Chondrocyte (in vitro differentiated cells): ENCODE measurements at regions not wholly inside any gene's neighbourhood (a gene's known extent, or its start where the extent isn't known, plus 50 kb on each side); places are given as distances from the start of the nearest gene placed in this dataset.
"Not testable (repeated sequence)": the region's sequence is repeated elsewhere in the genome, so short reads cannot be mapped to it uniquely, and the experiment has no call there.

ENCODE experiments used
- DNase-seq: peaks from one replicate; pipeline ENCODE4 v3.0.0; 2021; ENCODE audit warnings: mixed read lengths, low spot score
- H3K27ac Mint-ChIP-seq: one replicate; pipeline ENCODE4 v1.8.0; 2021; ENCODE audit warnings: mild to moderate bottlenecking, moderate library complexity, mixed read lengths; ENCODE audit not compliant: unreplicated experiment
- H3K27me3 Mint-ChIP-seq: 2 replicates; pipeline ENCODE4 v1.8.0; 2021; ENCODE audit warnings: low read depth, mixed read lengths
- H3K36me3 Mint-ChIP-seq: 2 replicates; pipeline ENCODE4 v1.8.0; 2021; ENCODE audit warnings: low read depth, mixed read lengths
- H3K4me1 Mint-ChIP-seq: 2 replicates; pipeline ENCODE4 v1.8.0; 2021; ENCODE audit warnings: low read depth, mild to moderate bottlenecking, mixed read lengths
- H3K4me3 Mint-ChIP-seq: one replicate; pipeline ENCODE4 v1.8.0; 2021; ENCODE audit warnings: mild to moderate bottlenecking, moderate library complexity, mixed read lengths; ENCODE audit not compliant: unreplicated experiment
- H3K9me3 Mint-ChIP-seq: 2 replicates; pipeline ENCODE4 v1.8.0; 2021; ENCODE audit warnings: low read depth, mixed read lengths
- CTCF ChIP-seq: fragments of 200-600 bp; sonication (generic); IDR thresholded peaks from 2 replicates; pipeline ENCODE4 v1.5.0; 2021; ENCODE audit warnings: antibody characterized with exemption, mild to moderate bottlenecking, moderate library complexity

GRCh38 chr7:138249975-138250374 lies 173.7 kb downstream of the AKR1D1 start:
- Mint-ChIP-seq H3K9me3 (no peaks in the 10 kb centered on the region), H3K4me3 (no peak overlapping the region), H3K36me3 (peaks cover 2% of the 10 kb centered on the region), H3K27me3 (no peaks in the 10 kb centered on the region), H3K27ac (no peak overlapping the region), H3K4me1 (peaks cover 40% of the 10 kb centered on the region)
- no peak for TF ChIP-seq CTCF
- DNase-seq = no peak

- H3K9me3 Mint-ChIP-seq, H3K27ac Mint-ChIP-seq, H3K36me3 Mint-ChIP-seq, DNase-seq, H3K27me3 Mint-ChIP-seq, H3K4me3 Mint-ChIP-seq: not testable (repeated sequence)
- peaks cover 17% of the 10 kb centered on the region for H3K4me1 Mint-ChIP-seq
These were observed 176.4 kb downstream of the AKR1D1 start for GRCh38 chr7:138252666-138253065.

GRCh38 chr7:138254444-138254843 lies 178.2 kb downstream of the AKR1D1 start:
- Mint-ChIP-seq H3K27ac (no peak overlapping the region), H3K4me1 (peaks cover 18% of the 10 kb centered on the region), H3K27me3 (no peaks in the 10 kb centered on the region), H3K4me3 (no peak overlapping the region), H3K9me3 (no peaks in the 10 kb centered on the region), H3K36me3 (peaks cover 2% of the 10 kb centered on the region)
- no peak for DNase-seq
- TF ChIP-seq CTCF = no peak

GRCh38 chr7:138257459-138258196 lies 181.4 kb downstream of the AKR1D1 start:
- TF ChIP-seq CTCF = no peak
- DNase-seq = no peak
- H3K27ac Mint-ChIP-seq = no peak overlapping the region
- H3K36me3 Mint-ChIP-seq = peaks cover 2% of the 10 kb centered on the region
- H3K9me3 Mint-ChIP-seq = peaks cover 2% of the 10 kb centered on the region
- peaks cover 23% of the 10 kb centered on the region for H3K4me1 Mint-ChIP-seq
- H3K4me3 Mint-ChIP-seq = no peak overlapping the region
- no peaks in the 10 kb centered on the region for H3K27me3 Mint-ChIP-seq

GRCh38 chr7:138258197-138258559 lies 181.9 kb downstream of the AKR1D1 start:
- H3K27me3 Mint-ChIP-seq = no peaks in the 10 kb centered on the region
- no peak overlapping the region for H3K27ac Mint-ChIP-seq
- peaks cover 2% of the 10 kb centered on the region for H3K9me3 Mint-ChIP-seq
- no peak for TF ChIP-seq CTCF
- peaks cover 24% of the 10 kb centered on the region for H3K4me1 Mint-ChIP-seq
- DNase-seq = no peak
- no peak overlapping the region for H3K4me3 Mint-ChIP-seq
- H3K36me3 Mint-ChIP-seq = peaks cover 2% of the 10 kb centered on the region

- no peaks in the 10 kb centered on the region for H3K27me3 Mint-ChIP-seq
- no peak for TF ChIP-seq CTCF
- no peak overlapping the region for H3K4me3 Mint-ChIP-seq
- H3K4me1 Mint-ChIP-seq = peaks cover 21% of the 10 kb centered on the region
- H3K9me3 Mint-ChIP-seq = peaks cover 2% of the 10 kb centered on the region
- no peak for DNase-seq
- no peak overlapping the region for H3K27ac Mint-ChIP-seq
- H3K36me3 Mint-ChIP-seq = no peaks in the 10 kb centered on the region
These were observed 183.4 kb downstream of the AKR1D1 start for GRCh38 chr7:138259675-138260074.
